Adrenal gland (tissue), 9 donors: ENCODE measurements at regions not wholly inside any gene's neighbourhood (a gene's known extent, or its start where the extent isn't known, plus 50 kb on each side); places are given as distances from the start of the nearest gene placed in this dataset.

Experiments used
- DNase-seq, 7 donors: peaks; one replicate each; pipeline ENCODE4 v3.0.0-alpha.2; 2019 to 2020
- H3K27ac ChIP-seq, 5 donors: fragments of 200-600 bp; sonication (generic) in 4 of 5; 1 replicate in 3 of 5; 2 replicates in 2 of 5; pipeline versions ENCODE4 v1.5.1 to v1.8.0; 2016 to 2020; ENCODE audit warnings: mild to moderate bottlenecking in 1 of 5
- H3K27me3 ChIP-seq: fragments of 200-600 bp; 2 replicates; pipeline ENCODE4 v1.8.0; 2021
- H3K36me3 ChIP-seq, 2 donors: fragments of 200-600 bp; replicated peaks in 1 of 2; 1 replicate in 1 of 2; 2 replicates in 1 of 2; pipeline versions ENCODE4 v1.5.1 to v1.8.0; 2018 to 2022
- H3K4me1 ChIP-seq, 2 donors: fragments of 200-600 bp; replicated peaks in 1 of 2; 1 replicate in 1 of 2; 2 replicates in 1 of 2; pipeline versions ENCODE4 v1.5.1 to v1.8.0; 2018 to 2021
- H3K4me3 ChIP-seq, 4 donors: fragments of 200-600 bp; sonication (generic) in 3 of 4; one replicate each; pipeline ENCODE4 v1.5.1; 2016 to 2018
- H3K9me3 ChIP-seq, 3 donors: fragments of 200-600 bp; sonication (generic) in 1 of 3; replicated peaks in 1 of 3; 1 replicate in 2 of 3; 2 replicates in 1 of 3; pipeline versions ENCODE4 v1.5.1 to v1.8.0; 2016 to 2021
- POLR2A ChIP-seq, 2 donors: fragments of 450-650 bp; IDR thresholded peaks; one replicate each; pipeline ENCODE4 v1.6.1; 2017; ENCODE audit warnings: antibody characterized with exemption in 2 of 2, mild to moderate bottlenecking in 2 of 2, moderate library complexity in 1 of 2
- WGBS, 4 donors: extraction: QIAGEN DNeasy Blood & Tissue Kit in 2 of 4; methylation state at CpG; one replicate each; pipeline versions ENCODE4 v1.1.5 to v1.1.7; 2013 to 2017; 5-methylcytosine and 5-hydroxymethylcytosine counted together
- intact Hi-C, 2 donors: fragments of 100-400 bp; cut with DNase I; formaldehyde crosslinking; loops; one replicate each; pipeline versions ENCODE4 v1.14.1 to v1.15.0; 2022 to 2023
- TF ChIP-seq, protein P1 (sequence below), 6 experiments: fragments of 450-650 bp in 4 of 6; fragments of 200-600 bp in 2 of 6; sonication (generic) in 1 of 6; IDR thresholded peaks; 1 replicate in 5 of 6; 2 replicates in 1 of 6; pipeline versions ENCODE4 v1.5.1 to v1.8.0; 2016 to 2021; ENCODE audit warnings: antibody characterized with exemption in 6 of 6, mild to moderate bottlenecking in 2 of 6, moderate library complexity in 1 of 6
- donor health status: healthy with polysubstance abuse.
- donor health status: Bipolar disorder and iron deficiency.
- donor health status: DM: yes; HTN: yes; CAD: no.
- donor health status: DM: no; HTN: no; CAD: no.
- donor health status: DM: no; HTN: no; CAD: no.

DNA sequence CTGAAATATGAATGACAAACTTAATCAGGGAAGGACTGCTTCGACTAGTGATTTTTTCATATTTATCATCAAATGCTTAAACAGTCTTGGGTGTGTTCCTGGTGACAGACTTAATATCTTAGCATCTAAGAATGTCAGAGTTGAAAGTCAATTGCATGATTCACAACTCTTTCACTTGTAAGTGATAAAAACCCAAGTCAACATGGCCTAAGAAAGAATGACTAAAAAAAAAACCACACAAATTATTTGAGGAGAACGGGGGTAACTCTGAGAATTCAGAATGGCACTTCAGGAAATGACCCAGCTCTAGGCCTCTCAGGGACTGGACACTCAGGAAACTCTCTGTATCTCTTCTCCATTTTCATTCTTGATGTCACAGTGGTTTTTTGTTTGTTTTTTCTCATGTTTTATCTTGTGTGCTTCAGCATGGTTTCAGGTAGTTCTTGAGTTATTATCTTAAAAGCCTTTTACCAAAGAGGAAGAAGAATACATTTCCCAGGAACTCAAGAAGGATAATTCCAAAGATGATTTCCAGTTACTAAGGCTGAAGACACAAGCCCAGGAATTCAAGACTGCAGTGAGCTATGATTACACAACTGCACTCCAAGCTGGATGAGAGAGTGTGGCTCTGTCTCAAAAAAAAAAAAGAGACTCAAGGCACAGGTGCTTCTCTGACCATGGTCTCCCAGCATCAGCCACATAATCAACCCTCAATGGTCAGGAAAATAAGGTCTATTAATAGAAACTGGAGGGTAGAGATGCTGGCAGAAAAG is 1697.8 kb upstream of the IGFBP7 start:
- TF ChIP-seq, protein P1, sequence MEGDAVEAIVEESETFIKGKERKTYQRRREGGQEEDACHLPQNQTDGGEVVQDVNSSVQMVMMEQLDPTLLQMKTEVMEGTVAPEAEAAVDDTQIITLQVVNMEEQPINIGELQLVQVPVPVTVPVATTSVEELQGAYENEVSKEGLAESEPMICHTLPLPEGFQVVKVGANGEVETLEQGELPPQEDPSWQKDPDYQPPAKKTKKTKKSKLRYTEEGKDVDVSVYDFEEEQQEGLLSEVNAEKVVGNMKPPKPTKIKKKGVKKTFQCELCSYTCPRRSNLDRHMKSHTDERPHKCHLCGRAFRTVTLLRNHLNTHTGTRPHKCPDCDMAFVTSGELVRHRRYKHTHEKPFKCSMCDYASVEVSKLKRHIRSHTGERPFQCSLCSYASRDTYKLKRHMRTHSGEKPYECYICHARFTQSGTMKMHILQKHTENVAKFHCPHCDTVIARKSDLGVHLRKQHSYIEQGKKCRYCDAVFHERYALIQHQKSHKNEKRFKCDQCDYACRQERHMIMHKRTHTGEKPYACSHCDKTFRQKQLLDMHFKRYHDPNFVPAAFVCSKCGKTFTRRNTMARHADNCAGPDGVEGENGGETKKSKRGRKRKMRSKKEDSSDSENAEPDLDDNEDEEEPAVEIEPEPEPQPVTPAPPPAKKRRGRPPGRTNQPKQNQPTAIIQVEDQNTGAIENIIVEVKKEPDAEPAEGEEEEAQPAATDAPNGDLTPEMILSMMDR (IDR thresholded peaks at IDR 0.05), result no peak
- Histone ChIP-seq H3K36me3 (no peaks in the 10 kb centered on the region), H3K4me3 (no peak overlapping the region), H3K4me1 (no peaks in the 10 kb centered on the region), H3K9me3 (no peaks in the 10 kb centered on the region), H3K27ac (no peak overlapping the region), H3K27me3 (no peaks in the 10 kb centered on the region)
- intact Hi-C loops, result no loop called here
- WGBS, 4 donors, result 39 to 60% (median 50%) methylated on average over 2 of the region's 2 CpGs
- no peak for DNase-seq

DNA sequence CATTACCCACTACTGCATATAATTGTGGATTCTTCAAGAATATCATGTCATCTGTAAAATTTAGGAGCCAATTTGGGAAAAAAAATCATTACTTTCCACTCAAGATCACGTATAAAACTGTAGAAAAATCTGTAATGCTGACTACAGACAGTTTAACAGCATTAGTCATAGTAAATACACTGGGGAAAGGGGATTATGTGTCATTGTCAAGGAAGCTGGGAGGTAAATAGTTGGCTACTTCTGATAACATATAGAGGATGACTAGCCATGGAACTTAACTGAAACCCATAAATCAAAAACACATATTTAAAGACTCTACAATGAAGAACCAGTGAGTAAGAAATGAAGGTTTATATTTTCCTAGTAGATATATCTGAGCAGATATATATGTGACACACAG is 1666.4 kb upstream of the IGFBP7 start:
- no peak overlapping the region for H3K4me3 ChIP-seq
- TF ChIP-seq, protein P1 (IDR thresholded peaks at IDR 0.05), result no peak
- TF ChIP-seq POLR2A (IDR thresholded peaks at IDR 0.05), result no peak
- H3K36me3 ChIP-seq, result no peaks in the 10 kb centered on the region
- intact Hi-C loops, result no loop called here
- no peaks in the 10 kb centered on the region for H3K27me3 ChIP-seq
- WGBS, 4 donors, result 24 to 53% (median 39%) methylated on average over 1 of the region's 1 CpG
- no peaks in the 10 kb centered on the region for H3K4me1 ChIP-seq
- no peak overlapping the region for H3K27ac ChIP-seq
- DNase-seq, result no peak
- no peaks in the 10 kb centered on the region for H3K9me3 ChIP-seq

DNA sequence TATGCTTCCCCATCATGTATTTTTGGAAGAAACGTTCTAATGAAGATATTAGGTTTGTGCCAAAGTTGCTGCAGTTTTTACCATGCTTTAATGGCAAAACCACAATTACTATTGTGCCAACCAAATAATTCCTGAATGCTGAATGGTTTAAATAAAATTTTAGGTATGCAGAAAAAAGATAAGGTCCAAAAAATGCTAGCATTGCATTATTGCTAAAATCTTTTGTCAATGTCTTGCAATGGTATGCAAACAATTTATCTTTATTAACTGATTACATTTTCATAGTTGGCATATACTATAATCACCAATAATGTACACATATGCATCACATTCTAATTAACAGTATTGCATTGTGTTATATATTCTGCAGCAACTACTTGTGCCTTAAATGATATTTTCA is 1657.4 kb upstream of the IGFBP7 start:
- no peak for DNase-seq
- Histone ChIP-seq H3K9me3 (no peaks in the 10 kb centered on the region), H3K4me1 (no peaks in the 10 kb centered on the region), H3K27me3 (no peaks in the 10 kb centered on the region), H3K4me3 (no peak overlapping the region), H3K27ac (no peak overlapping the region), H3K36me3 (no peaks in the 10 kb centered on the region)
- intact Hi-C loops, result no loop called here
- 25 to 36% (median 33%) methylated on average over 1 of the region's 1 CpG for WGBS, 4 donors
- TF ChIP-seq, protein P1 (IDR thresholded peaks at IDR 0.05), result no peak
- no peak for TF ChIP-seq POLR2A (IDR thresholded peaks at IDR 0.05)

DNA sequence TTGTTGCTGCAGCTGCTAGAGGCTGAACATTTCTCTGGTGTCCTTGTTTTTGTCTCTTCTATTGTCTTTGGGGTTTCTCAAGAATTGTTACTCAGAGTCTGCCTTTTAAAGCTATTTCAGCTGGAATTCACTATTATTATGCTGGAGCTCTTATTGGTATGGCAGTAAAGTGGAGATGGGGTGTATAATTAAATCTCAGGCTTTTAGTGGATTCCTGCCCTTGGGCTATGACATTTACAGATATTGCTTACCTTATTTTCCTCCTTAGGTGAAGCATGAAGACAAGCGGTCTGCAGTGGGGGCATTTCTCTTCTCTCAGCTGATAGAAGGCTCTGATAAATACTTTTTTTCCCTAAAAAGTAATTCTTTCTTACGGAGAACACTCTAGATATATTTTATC is 1656.6 kb upstream of the IGFBP7 start:
- DNase-seq, result no peak
- intact Hi-C loops, result no loop called here
- no peaks in the 10 kb centered on the region for H3K36me3 ChIP-seq
- 65 to 85% (median 68%) methylated on average over 2 of the region's 2 CpGs for WGBS, 4 donors
- no peaks in the 10 kb centered on the region for H3K27me3 ChIP-seq
- no peak for TF ChIP-seq POLR2A (IDR thresholded peaks at IDR 0.05)
- TF ChIP-seq, protein P1 (IDR thresholded peaks at IDR 0.05), result no peak
- H3K9me3 ChIP-seq, result no peaks in the 10 kb centered on the region
- no peak overlapping the region for H3K4me3 ChIP-seq
- no peak overlapping the region for H3K27ac ChIP-seq
- H3K4me1 ChIP-seq, result no peaks in the 10 kb centered on the region
